ENCODE measurements at regions not wholly inside any gene's neighbourhood (a gene's known extent, or its start where the extent isn't known, plus 50 kb on each side); places are given as distances from the start of the nearest gene placed in this dataset.

DNA sequence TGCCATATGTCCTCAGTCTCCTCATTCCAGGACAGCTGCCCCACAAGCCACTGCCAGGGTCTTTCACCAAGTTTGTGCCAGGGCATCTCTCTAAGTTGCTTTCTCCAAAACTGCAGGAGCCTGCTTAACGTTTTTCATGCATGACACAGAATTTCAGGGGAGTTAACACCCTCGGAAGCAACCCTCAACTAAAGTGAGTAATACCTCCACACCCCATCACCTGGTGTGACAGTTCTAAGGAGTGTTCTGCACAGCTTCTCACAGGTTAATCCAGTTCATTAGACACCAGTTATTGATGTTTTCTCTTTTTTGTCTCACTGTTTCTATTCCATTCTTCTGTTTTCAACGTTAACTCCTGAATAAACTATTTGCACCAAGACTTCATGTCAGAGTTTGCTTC is 115.0 kb downstream of the BACH1 start:
- Histone ChIP-seq H2AFZ (ENCODE audit: control insufficient read depth, low read depth, low read length) (no peak overlapping the region), H3K9me3 (replicated peaks; ENCODE audit: control insufficient read depth, insufficient read depth, low read length) (no peaks in the 10 kb centered on the region), H3K27me3 (replicated peaks in 1 of 2; ENCODE audit: control insufficient read depth in 2 of 2, insufficient read depth in 2 of 2, low read length in 1 of 2) (no peaks in the 10 kb centered on the region), H3K4me1 (ENCODE audit: control insufficient read depth, insufficient read depth, low read length) (peaks cover 3% of the 10 kb centered on the region; the same call in 1 of the 2 replicates), H3K79me2 (ENCODE audit: control insufficient read depth, insufficient read depth, low read length) (no peaks in the 10 kb centered on the region), H3K4me3 (no peak overlapping the region), H3K27ac (ENCODE audit: control insufficient read depth, insufficient read depth) (no peak overlapping the region), H3K36me3 (ENCODE audit: control insufficient read depth in 2 of 2, insufficient read depth in 2 of 2, low read length in 1 of 2) (peaks cover 0 to 2% of the 10 kb centered on the region in 2 experiments; a peak in 1 of 4 replicates), H3K4me2 (ENCODE audit: control insufficient read depth, insufficient read depth) (no peak overlapping the region), H4K20me1 (ENCODE audit: control insufficient read depth, insufficient read depth) (no peaks in the 10 kb centered on the region), H3K9ac (ENCODE audit: control insufficient read depth, insufficient read depth, low read length) (no peak overlapping the region)
- SMC1A ChIA-PET (ENCODE audit: uncharacterized antibody, unreplicated experiment), result interaction anchor here (1.1 kb wide), 1 partner anchor 10 kb away, joined by 3 read pairs; no protein-coding TSS in a partner anchor
- WGBS (ENCODE audit: insufficient coverage, insufficient replicate concordance, low lambda C conversion rate, missing lambda C conversion rate), result 67% methylated on average over 3 of the region's 3 CpGs
- no TSS peak for BruUV-seq (replicated peaks)
- FAIRE-seq, result no peak
- DNase-seq (ENCODE audit: low read depth, low spot score), result no peak
- CTCF ChIA-PET, result interaction anchor here (0.5 to 1.1 kb wide), 3 partner anchors 9 to 431 kb away, joined by 3 to 5 read pairs (median 4); no protein-coding TSS in a partner anchor
- RAD21 ChIA-PET (ENCODE audit: unreplicated experiment), result no interaction called here
- ATAC-seq, result no peak
- intact Hi-C loops (cut with micrococcal nuclease; ENCODE audit: unreplicated experiment) (no loop called here), in situ Hi-C loops (cut with MboI) (no loop called here)
- TF ChIP-seq SPI1 (IDR thresholded peaks at IDR 0.05; ENCODE audit: borderline replicate concordance, insufficient read depth, low read depth, low read length) (no peak), IKZF1 (conservative IDR thresholded peaks at IDR 0.05) (no peak), SRF (IDR thresholded peaks at IDR 0.05; ENCODE audit: low read depth in 2 of 2, low read length in 2 of 2) (no peak), ASH2L (IDR thresholded peaks at IDR 0.05; ENCODE audit: borderline replicate concordance, low read depth) (no peak), RB1 (IDR thresholded peaks at IDR 0.05; ENCODE audit: borderline replicate concordance) (no peak), LARP7 (IDR thresholded peaks at IDR 0.05) (no peak), STAT1 (conservative IDR thresholded peaks at IDR 0.05) (no peak), BCL11A (IDR thresholded peaks at IDR 0.05; ENCODE audit: low read depth, low read length) (no peak), GABPA (IDR thresholded peaks at IDR 0.05; ENCODE audit: low read depth) (no peak), REST (IDR thresholded peaks at IDR 0.05; ENCODE audit: low read depth, low read length) (no peak), CBX5 (IDR thresholded peaks at IDR 0.05; ENCODE audit: low read depth) (no peak)
- POLR2A ChIA-PET, result no interaction called here
